Coronary artery (tissue), 2 donors: ENCODE measurements at regions not wholly inside any gene's neighbourhood (a gene's known extent, or its start where the extent isn't known, plus 50 kb on each side); places are given as distances from the start of the nearest gene placed in this dataset.

Experiments used
- DNase-seq: peaks from one replicate; pipeline ENCODE4 v3.0.0-alpha.2; 2017; ENCODE audit warnings: low spot score
- H3K27ac ChIP-seq, 2 donors: fragments of 200-600 bp; sonication (generic); one replicate each; pipeline ENCODE4 v1.5.1; 2016 to 2019
- H3K4me3 ChIP-seq: fragments of 200-600 bp; sonication (generic); 2 replicates; pipeline ENCODE4 v1.5.1; 2016; ENCODE audit warnings: mild to moderate bottlenecking, moderate library complexity
- CTCF ChIP-seq: fragments of 200-600 bp; sonication (generic); IDR thresholded peaks from one replicate; pipeline ENCODE4 v1.5.1; 2019; ENCODE audit warnings: antibody characterized with exemption

- no peak overlapping the region for H3K4me3 ChIP-seq
- no peak overlapping the region for H3K27ac ChIP-seq
- no peak for DNase-seq
Measured at GRCh38 chr18:59769129-59769865, 72.1 kb upstream of the CCBE1 start.

GRCh38 chr18:59768409-59768808 is 71.2 kb upstream of the CCBE1 start:
- Histone ChIP-seq H3K27ac (no peak overlapping the region), H3K4me3 (no peak overlapping the region)
- DNase-seq = no peak
- TF ChIP-seq CTCF = no peak

More at GRCh38 chr18:59769129-59769865, 72.1 kb upstream of the CCBE1 start:
- TF ChIP-seq CTCF = no peak

GRCh38 chr18:59767732-59768131 is 70.5 kb upstream of the CCBE1 start:
- TF ChIP-seq CTCF = no peak
- no peak for DNase-seq
- no peak overlapping the region for H3K4me3 ChIP-seq
- no peak overlapping the region for H3K27ac ChIP-seq

GRCh38 chr18:59765343-59765742 is 68.1 kb upstream of the CCBE1 start:
- DNase-seq = no peak
- TF ChIP-seq CTCF = no peak
- Histone ChIP-seq H3K27ac (no peak overlapping the region), H3K4me3 (no peak overlapping the region)

GRCh38 chr18:59764281-59764680 is 67.1 kb upstream of the CCBE1 start:
- no peak for DNase-seq
- TF ChIP-seq CTCF = no peak
- Histone ChIP-seq H3K4me3 (no peak overlapping the region), H3K27ac (no peak overlapping the region)

GRCh38 chr18:59763541-59764136 is 66.4 kb upstream of the CCBE1 start:
- H3K4me3 ChIP-seq = no peak overlapping the region
- TF ChIP-seq CTCF = no peak
- DNase-seq = no peak
- H3K27ac ChIP-seq = no peak overlapping the region
